H1 (cell line): ENCODE measurements at regions not wholly inside any gene's neighbourhood (a gene's known extent, or its start where the extent isn't known, plus 50 kb on each side); places are given as distances from the start of the nearest gene placed in this dataset.

Experiments used
- CTCF ChIA-PET: fragments of 300-600 bp; sonication (Branson Sonifier 250); formaldehyde crosslinking; loops from one replicate; lab custom pipeline; 2021; ENCODE audit not compliant: partially characterized antibody; lab: Charles Lee
- POLR2A ChIA-PET: fragments of 300-600 bp; sonication (Branson Sonifier 250); formaldehyde crosslinking; loops from one replicate; lab custom pipeline; 2021; ENCODE audit warnings: inconsistent platforms; ENCODE audit not compliant: partially characterized antibody; lab: Charles Lee
- DNase-seq, 2 experiments: peaks; one replicate each; pipeline versions ENCODE4 v3.0.0 to v3.0.0-alpha.2; 2010 to 2022; ENCODE audit warnings: low spot score in 2 of 2, low read depth in 1 of 2, mixed read lengths in 1 of 2
- FAIRE-seq: peaks from 2 replicates; lab custom pipeline; 2011; peaks lifted over from hg19 to GRCh38; lab: Jason Lieb, UNC
- H2AFZ ChIP-seq: 2 replicates; pipeline ENCODE4 v1.8.1; 2012; ENCODE audit warnings: low read length, inconsistent platforms
- H2AK5ac ChIP-seq: 2 replicates; pipeline ENCODE4 v1.6.1; 2013; ENCODE audit warnings: low read depth, low read length
- H2BK120ac ChIP-seq: replicated peaks from 2 replicates; pipeline ENCODE3; 2013; ENCODE audit warnings: low read depth, low read length, inconsistent platforms
- H2BK12ac ChIP-seq: 2 replicates; pipeline ENCODE4 v1.6.1; 2013; ENCODE audit warnings: low read depth, low read length
- H2BK15ac ChIP-seq: 2 replicates; pipeline ENCODE4 v1.6.1; 2013; ENCODE audit warnings: low read length
- H2BK20ac ChIP-seq: 2 replicates; pipeline ENCODE4 v1.6.1; 2013; ENCODE audit warnings: low read length
- H2BK5ac ChIP-seq: 2 replicates; pipeline ENCODE4 v1.6.1; 2013; ENCODE audit warnings: low read depth, low read length
- H3K14ac ChIP-seq: 2 replicates; pipeline ENCODE4 v1.6.1; 2013; ENCODE audit warnings: inconsistent platforms; ENCODE audit not compliant: insufficient read length
- H3K18ac ChIP-seq: 2 replicates; pipeline ENCODE4 v1.6.1; 2013; ENCODE audit warnings: low read length; ENCODE audit errors: extremely low read depth
- H3K23ac ChIP-seq: 2 replicates; pipeline ENCODE4 v1.6.1; 2013; ENCODE audit warnings: inconsistent platforms; ENCODE audit not compliant: insufficient read length
- H3K23me2 ChIP-seq: 2 replicates; pipeline ENCODE4 v1.6.1; 2013; ENCODE audit warnings: low read depth, low read length
- H3K27ac ChIP-seq: 2 replicates; pipeline ENCODE4 v1.6.1; 2011; ENCODE audit warnings: low read depth, low read length, inconsistent platforms
- H3K27me3 ChIP-seq, 4 experiments: replicated peaks in 1 of 4; 1 replicate in 1 of 4; 2 replicates in 3 of 4; pipeline versions ENCODE4 v1.6.1 to v1.8.1; 2011 to 2013; ENCODE audit warnings: low read length in 3 of 4, mild to moderate bottlenecking in 3 of 4, inconsistent platforms in 2 of 4, mixed read lengths in 2 of 4, moderate library complexity in 1 of 4; ENCODE audit not compliant: control insufficient read depth in 3 of 4, insufficient read depth in 3 of 4; ENCODE audit errors: extremely low read depth in 1 of 4
- H3K36me3 ChIP-seq, 4 experiments: 2 replicates each; pipeline versions ENCODE4 v1.6.1 to v1.8.1; 2011 to 2013; ENCODE audit warnings: mild to moderate bottlenecking in 4 of 4, low read length in 3 of 4, moderate library complexity in 2 of 4, control low read depth in 1 of 4, inconsistent platforms in 1 of 4; ENCODE audit not compliant: insufficient read depth in 4 of 4, control insufficient read depth in 2 of 4
- H3K4ac ChIP-seq: replicated peaks from 2 replicates; pipeline ENCODE3; 2013; ENCODE audit warnings: low read length, low read depth, mixed read lengths, inconsistent platforms; ENCODE audit not compliant: insufficient read length
- H3K4me1 ChIP-seq, 4 experiments: replicated peaks in 1 of 4; 1 replicate in 1 of 4; 2 replicates in 3 of 4; pipeline versions ENCODE4 v1.6.1 to v1.8.1; 2011 to 2013; ENCODE audit warnings: low read length in 3 of 4, inconsistent platforms in 2 of 4, mixed read lengths in 1 of 4; ENCODE audit not compliant: insufficient read depth in 4 of 4, control insufficient read depth in 3 of 4
- H3K4me2 ChIP-seq, 2 experiments: 2 replicates each; pipeline versions ENCODE4 v1.6.1 to v1.8.1; 2011 to 2013; ENCODE audit warnings: low read depth in 2 of 2, low read length in 2 of 2, control low read depth in 1 of 2, inconsistent platforms in 1 of 2, mild to moderate bottlenecking in 1 of 2; ENCODE audit not compliant: insufficient read depth in 1 of 2
- H3K4me3 ChIP-seq, 4 experiments: fragments of 200-600, 300-600 bp in 1 of 4; sonication (generic), shearing (Covaris generic), sonication (Bioruptor Twin) in 1 of 4; 2 replicates each; pipeline versions ENCODE4 v1.5.1 to v1.8.1; 2011 to 2016; ENCODE audit warnings: low read length in 4 of 4, low read depth in 3 of 4, control low read depth in 2 of 4, inconsistent platforms in 2 of 4, mild to moderate bottlenecking in 2 of 4, mixed read lengths in 1 of 4, moderate library complexity in 1 of 4; ENCODE audit not compliant: insufficient read depth in 2 of 4; ENCODE audit errors: extremely low read depth in 1 of 4
- H3K56ac ChIP-seq: replicated peaks from 2 replicates; pipeline ENCODE3; 2013; ENCODE audit warnings: low read depth, mild to moderate bottlenecking, mixed read lengths, low read length, inconsistent platforms; ENCODE audit not compliant: insufficient read length
- H3K79me1 ChIP-seq: 2 replicates; pipeline ENCODE4 v1.6.1; 2013; ENCODE audit warnings: low read depth, low read length, control low read depth
- H3K79me2 ChIP-seq, 2 experiments: 2 replicates each; pipeline versions ENCODE4 v1.6.1 to v1.8.1; 2012 to 2013; ENCODE audit warnings: low read length in 2 of 2, mild to moderate bottlenecking in 2 of 2, inconsistent platforms in 1 of 2; ENCODE audit not compliant: insufficient read depth in 2 of 2, control insufficient read depth in 1 of 2
- H3K9ac ChIP-seq, 4 experiments: replicated peaks in 1 of 4; 1 replicate in 1 of 4; 2 replicates in 3 of 4; pipeline versions ENCODE4 v1.6.1 to v1.8.1; 2011 to 2013; ENCODE audit warnings: low read depth in 3 of 4, low read length in 3 of 4, control low read depth in 2 of 4, mild to moderate bottlenecking in 2 of 4, moderate library complexity in 2 of 4, inconsistent platforms in 1 of 4; ENCODE audit errors: extremely low read depth in 1 of 4
- H3K9me3 ChIP-seq, 2 experiments: 2 replicates each; pipeline versions ENCODE4 v1.6.1 to v1.8.1; 2012 to 2013; ENCODE audit warnings: mild to moderate bottlenecking in 2 of 2, moderate library complexity in 2 of 2, control low read depth in 1 of 2, inconsistent platforms in 1 of 2, low read depth in 1 of 2, low read length in 1 of 2, mixed read lengths in 1 of 2; ENCODE audit not compliant: insufficient read depth in 2 of 2
- H4K20me1 ChIP-seq, 2 experiments: replicated peaks in 1 of 2; 2 replicates each; pipeline versions ENCODE3 to v1.8.1; 2011 to 2013; ENCODE audit warnings: inconsistent platforms in 2 of 2, low read length in 2 of 2, mild to moderate bottlenecking in 1 of 2; ENCODE audit not compliant: insufficient read depth in 2 of 2, control insufficient read depth in 1 of 2
- H4K5ac ChIP-seq: 2 replicates; pipeline ENCODE4 v1.6.1; 2013; ENCODE audit warnings: low read length, low read depth, mixed read lengths, inconsistent platforms; ENCODE audit not compliant: insufficient read length
- H4K8ac ChIP-seq: 2 replicates; pipeline ENCODE4 v1.8.0; 2013; ENCODE audit warnings: mild to moderate bottlenecking, moderate library complexity, low read length, inconsistent platforms; ENCODE audit not compliant: insufficient read depth; ENCODE audit errors: extremely low read depth
- H4K91ac ChIP-seq: replicated peaks from 2 replicates; pipeline ENCODE3; 2013; ENCODE audit warnings: low read length, mixed read lengths, inconsistent platforms; ENCODE audit not compliant: insufficient read length
- ATF2 ChIP-seq: IDR thresholded peaks from 2 replicates; pipeline ENCODE4 v1.6.1; 2012; ENCODE audit warnings: low read length, inconsistent platforms
- YY1 ChIP-seq: IDR thresholded peaks from 2 replicates; pipeline ENCODE4 v1.6.1; 2011; ENCODE audit warnings: low read depth, mild to moderate bottlenecking, low read length
- WGBS, 2 experiments: shearing (Covaris generic) in 1 of 2; methylation state at CpG; one replicate each; pipeline versions ENCODE4 v1.1.6 to v1.1.7; 2013 to 2015; ENCODE audit warnings: low lambda C conversion rate in 2 of 2, mixed read lengths in 2 of 2, inconsistent platforms in 1 of 2, low coverage in 1 of 2, missing lambda C conversion rate in 1 of 2; ENCODE audit not compliant: insufficient replicate concordance in 2 of 2, insufficient coverage in 1 of 2, insufficient read length in 1 of 2; ENCODE audit errors: extremely low coverage in 1 of 2, missing lambda C conversion rate in 1 of 2; 5-methylcytosine and 5-hydroxymethylcytosine counted together

GRCh38 chr6:135109761-135110160, 55.1 kb upstream of the HBS1L start:
- no peak overlapping the region for H3K4me3 ChIP-seq
- H4K91ac ChIP-seq, result no peak overlapping the region
- H3K79me1 ChIP-seq, result no peaks in the 10 kb centered on the region
- 86% methylated on average over 3 of the region's 3 CpGs; no CpG with 5 or more reads in 1 of the 2 experiments for WGBS, 2 experiments
- H2AFZ ChIP-seq, result no peak overlapping the region
- DNase-seq, result no peak
- H4K5ac ChIP-seq, result no peak overlapping the region
- no peaks in the 10 kb centered on the region for H3K9me3 ChIP-seq
- H3K4me2 ChIP-seq, result no peak overlapping the region
- ChIA-PET POLR2A (no interaction called here), CTCF (no interaction called here)
- no peak overlapping the region for H3K4ac ChIP-seq
- no peaks in the 10 kb centered on the region for H4K20me1 ChIP-seq
- no peak overlapping the region for H3K9ac ChIP-seq
- H2BK15ac ChIP-seq, result no peak overlapping the region
- H3K14ac ChIP-seq, result no peak overlapping the region
- no peak for TF ChIP-seq ATF2
- TF ChIP-seq YY1, result no peak
- no peak overlapping the region for H3K23ac ChIP-seq
- H3K27me3 ChIP-seq, result peaks cover 0 to 1% (median 0%) of the 10 kb centered on the region in 4 experiments; a peak in 1 of 7 replicates
- H2BK20ac ChIP-seq, result no peak overlapping the region
- no peak overlapping the region for H2AK5ac ChIP-seq
- H2BK12ac ChIP-seq, result no peak overlapping the region
- H3K23me2 ChIP-seq, result no peaks in the 10 kb centered on the region
- no peak overlapping the region for H4K8ac ChIP-seq
- no peaks in the 10 kb centered on the region for H3K36me3 ChIP-seq
- H2BK120ac ChIP-seq, result no peak overlapping the region
- no peaks in the 10 kb centered on the region for H3K4me1 ChIP-seq
- FAIRE-seq, result no peak
- H3K27ac ChIP-seq, result no peak overlapping the region
- no peaks in the 10 kb centered on the region for H3K79me2 ChIP-seq
- no peak overlapping the region for H2BK5ac ChIP-seq
- no peak overlapping the region for H3K18ac ChIP-seq
- no peak overlapping the region for H3K56ac ChIP-seq
